WI38 (cell line): ENCODE measurements at regions not wholly inside any gene's neighbourhood (a gene's known extent, or its start where the extent isn't known, plus 50 kb on each side); places are given as distances from the start of the nearest gene placed in this dataset.
A peak's percentile ranks its signal among the peaks of the same experiment; 100 is the strongest.
"Not testable (repeated sequence)": the region's sequence is repeated elsewhere in the genome, so short reads cannot be mapped to it uniquely, and the experiment has no call there.

Experiments
- H3K4me3 ChIP-seq: 2 replicates; pipeline ENCODE4 v1.5.1; 2011; ENCODE audit warnings: low read depth, mild to moderate bottlenecking, control low read depth, low read length
- CTCF ChIP-seq: IDR thresholded peaks from 2 replicates; pipeline ENCODE4 v1.5.1; 2012; ENCODE audit warnings: low read depth, mild to moderate bottlenecking, control low read depth, low read length

DNA sequence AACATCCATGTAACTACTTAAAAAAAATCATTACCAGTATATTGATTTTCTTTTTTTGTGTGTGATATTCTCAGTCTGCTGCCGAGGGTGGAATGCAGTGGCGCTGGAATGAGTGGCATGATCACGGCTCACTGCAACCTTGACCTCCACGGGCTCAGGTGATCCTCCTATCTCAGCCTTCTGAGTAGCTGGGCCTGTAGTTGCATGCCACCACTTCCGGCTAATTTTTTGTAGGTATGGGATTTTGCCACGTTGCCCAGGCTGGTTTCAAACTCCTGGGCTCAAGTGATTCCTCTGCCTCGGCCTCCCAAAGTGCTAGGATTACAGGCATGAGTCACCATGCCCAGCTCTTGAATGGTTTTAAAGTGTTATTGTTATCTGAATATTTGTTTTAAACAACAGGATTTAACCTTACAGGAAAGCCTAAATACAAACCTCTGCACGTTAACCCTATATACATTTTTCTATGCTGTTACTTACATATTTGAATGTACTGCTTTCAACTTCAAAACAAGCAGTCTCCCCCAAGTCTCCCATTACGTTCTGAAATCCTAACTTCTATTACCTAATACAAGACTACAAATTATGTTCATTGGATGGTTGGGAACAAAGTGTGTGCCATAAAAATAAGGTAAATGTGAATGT is 61.7 kb downstream of the KPNA2 start:
- no peak overlapping the region for H3K4me3 ChIP-seq
- no peak for TF ChIP-seq CTCF

DNA sequence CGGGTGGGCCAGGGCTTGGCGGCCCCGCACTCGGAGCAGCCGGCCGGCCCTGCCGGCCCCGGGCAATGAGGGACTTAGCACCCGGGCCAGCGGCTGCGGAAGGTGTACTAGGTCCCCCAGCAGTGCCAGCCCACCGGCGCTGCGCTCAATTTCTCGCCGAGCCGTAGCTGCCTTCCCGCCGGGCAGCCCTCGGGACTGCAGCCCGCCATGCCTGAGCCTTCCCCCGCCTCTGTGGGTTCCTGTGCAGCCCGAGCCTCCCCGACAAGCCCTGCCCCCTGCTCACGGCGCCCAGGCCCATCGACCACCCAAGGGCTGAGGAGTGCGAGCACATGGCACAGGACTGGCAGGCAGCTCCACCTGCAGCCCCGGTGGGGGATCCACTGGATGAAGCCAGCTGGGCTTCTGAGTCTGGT is 63.8 kb downstream of the KPNA2 start:
- H3K4me3 ChIP-seq, result not testable (repeated sequence)

- TF ChIP-seq CTCF, result no peak
- no peak overlapping the region for H3K4me3 ChIP-seq
Observed at GRCh38 chr17:68100000-68100641, 64.6 kb downstream of the KPNA2 start.

DNA sequence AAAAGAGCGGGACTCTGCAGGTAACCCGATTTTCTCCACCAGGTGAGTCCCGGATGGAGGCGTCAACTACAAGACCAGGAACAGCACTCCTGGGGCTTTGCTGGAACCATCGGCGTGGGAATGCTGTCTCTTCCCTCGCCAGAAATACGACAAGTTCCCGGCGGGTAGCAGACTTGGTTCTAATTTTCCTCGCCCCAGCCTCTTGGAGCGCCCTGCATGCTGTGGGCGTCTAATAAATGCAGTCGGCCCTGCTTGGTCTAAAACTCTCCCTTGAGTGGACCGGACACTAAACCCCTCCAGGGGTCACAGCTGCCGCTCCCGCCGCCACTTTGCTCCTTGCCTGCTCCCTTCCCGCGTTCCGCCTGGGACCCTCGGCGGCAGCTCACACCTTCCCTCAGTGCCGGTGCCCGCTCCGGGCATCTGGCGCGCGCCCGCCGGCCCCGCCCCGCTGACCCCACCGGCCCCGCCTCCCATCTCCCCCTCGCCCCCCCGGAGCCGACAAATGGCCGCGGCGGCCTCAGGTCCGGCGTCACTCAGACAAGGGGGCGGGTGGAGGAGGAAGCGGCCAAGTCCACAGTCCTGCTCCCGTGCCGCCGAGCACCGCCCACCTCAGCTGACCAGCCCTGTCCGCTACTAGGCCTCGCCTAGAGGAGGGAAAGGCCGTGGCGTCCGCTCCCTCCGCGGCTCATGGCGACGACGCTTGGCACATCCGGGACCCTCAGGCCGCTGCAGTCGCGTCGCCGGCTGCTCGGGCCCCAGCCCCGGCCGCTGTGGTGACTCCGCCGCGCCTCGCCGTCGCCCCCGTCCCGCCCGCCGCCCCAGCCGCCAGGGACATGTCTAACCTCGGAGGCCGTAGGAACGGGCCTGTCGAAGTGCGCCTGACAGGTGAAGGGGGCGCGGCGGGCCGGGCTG is 65.8 kb downstream of the KPNA2 start:
- H3K4me3 ChIP-seq, result peak overlapping the region; percentile 76
- TF ChIP-seq CTCF, result no peak

DNA sequence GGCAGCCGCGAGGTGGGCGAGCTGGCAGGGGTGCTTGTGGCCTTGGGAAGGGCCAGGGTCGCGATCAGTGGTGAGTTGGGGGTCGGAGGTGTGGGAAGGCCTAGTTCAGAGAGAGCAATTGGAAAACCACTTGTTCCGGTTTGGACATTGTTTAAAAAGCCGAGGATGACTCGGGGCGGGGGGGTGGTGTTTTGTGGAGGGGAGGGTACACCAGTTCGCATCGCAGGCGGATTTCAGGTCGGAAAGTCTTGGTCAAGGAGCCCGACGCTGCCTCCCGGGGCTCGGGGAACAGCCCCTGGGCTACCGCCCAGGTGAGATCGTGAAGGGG is 66.4 kb downstream of the KPNA2 start:
- peak overlapping the region; percentile 76 for H3K4me3 ChIP-seq
- TF ChIP-seq CTCF, result no peak

DNA sequence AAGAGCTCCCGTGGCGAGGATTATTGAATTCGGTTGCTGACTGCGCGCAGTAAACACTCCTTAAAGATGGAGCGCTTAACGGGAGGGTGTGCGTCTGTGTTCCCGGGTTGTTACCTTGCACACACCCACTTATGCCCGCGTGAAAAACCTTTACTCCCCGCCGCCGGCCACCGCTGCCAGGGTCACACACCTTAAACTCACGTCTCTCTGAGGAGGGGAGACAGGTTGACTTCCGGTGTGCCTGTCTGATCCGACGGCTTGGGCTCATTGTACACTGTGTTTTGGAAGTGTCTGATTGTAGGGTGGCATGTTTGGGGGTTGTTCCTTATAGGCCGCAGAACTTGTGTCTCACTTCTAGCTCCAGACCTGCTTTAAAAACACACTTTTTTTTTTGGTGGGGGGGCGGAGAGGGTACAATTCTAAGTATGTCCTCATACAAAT is 66.8 kb downstream of the KPNA2 start:
- H3K4me3 ChIP-seq, result peak overlapping the region; percentile 76
- TF ChIP-seq CTCF, result no peak

DNA sequence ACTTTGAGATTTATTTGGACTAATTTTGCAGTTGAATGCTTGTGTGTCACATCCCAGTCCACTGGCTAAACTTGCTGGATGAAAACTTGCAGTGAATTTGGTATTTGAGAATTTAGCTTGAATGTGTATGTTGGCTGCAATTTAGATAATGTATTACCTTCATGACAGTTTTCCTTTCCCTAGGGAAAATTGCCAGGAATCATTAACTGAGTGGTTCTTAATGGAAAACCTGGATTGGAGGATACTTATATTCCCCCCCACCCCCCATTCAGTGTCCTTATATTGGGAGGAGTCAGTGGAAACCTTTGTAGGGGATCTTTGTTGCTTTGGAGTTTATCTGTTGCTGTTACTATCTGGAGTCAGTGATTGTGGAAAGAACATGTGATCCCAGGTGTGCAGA is 67.6 kb downstream of the KPNA2 start:
- no peak overlapping the region for H3K4me3 ChIP-seq
- TF ChIP-seq CTCF, result no peak
